ENCODE measurements at regions not wholly inside any gene's neighbourhood (a gene's known extent, or its start where the extent isn't known, plus 50 kb on each side); places are given as distances from the start of the nearest gene placed in this dataset.

GRCh38 chr12:126454581-126454980 lies 1389.3 kb downstream of the AACS start:
- H2BK120ac ChIP-seq (replicated peaks; ENCODE audit: low read depth, low read length), result no peak overlapping the region
- 0 out of 2 replicates have a peak overlapping the region, but pooled peaks have one; percentile 72 for H2BK20ac ChIP-seq (ENCODE audit: low read length)
- no peak overlapping the region; the same call in 1 of the 2 replicates for H3K18ac ChIP-seq (ENCODE audit: extremely low read depth, low read length)
- H3K79me2 ChIP-seq (ENCODE audit: control insufficient read depth in 1 of 2, insufficient read depth in 2 of 2, low read length in 2 of 2), result no peaks in the 10 kb centered on the region
- H3K4ac ChIP-seq (replicated peaks; ENCODE audit: insufficient read length, low read depth, low read length), result no peak overlapping the region
- CTCF ChIA-PET (ENCODE audit: partially characterized antibody), result interaction anchor here (1.5 kb wide), 1 partner anchor 294 kb away, joined by 4 read pairs; no protein-coding TSS in a partner anchor
- DNase-seq (ENCODE audit: low read depth in 1 of 2, low spot score in 2 of 2) (no peak), FAIRE-seq (no peak)
- no peak overlapping the region for H4K91ac ChIP-seq (replicated peaks; ENCODE audit: insufficient read length, low read length)
- no peak overlapping the region for H3K4me2 ChIP-seq (ENCODE audit: insufficient read depth in 1 of 2, low read depth in 2 of 2, low read length in 2 of 2)
- peak overlapping the region; percentile 92 for H2BK12ac ChIP-seq (ENCODE audit: low read depth, low read length)
- no peak overlapping the region for H3K56ac ChIP-seq (replicated peaks; ENCODE audit: insufficient read length, low read depth, low read length)
- 74% methylated on average over 3 of the region's 5 CpGs; no CpG with 5 or more reads in 1 of the 2 experiments for WGBS, 2 experiments (ENCODE audit: extremely low coverage in 1 of 2, insufficient coverage in 1 of 2, insufficient read length in 1 of 2, insufficient replicate concordance in 2 of 2, low coverage in 1 of 2, low lambda C conversion rate in 2 of 2, missing lambda C conversion rate in 1 of 2)
- H4K20me1 ChIP-seq (replicated peaks in 1 of 2; ENCODE audit: control insufficient read depth in 1 of 2, insufficient read depth in 2 of 2, low read length in 2 of 2), result no peaks in the 10 kb centered on the region
- H4K8ac ChIP-seq (ENCODE audit: extremely low read depth, insufficient read depth, low read length), result no peak overlapping the region
- POLR2A ChIA-PET (ENCODE audit: partially characterized antibody), result interaction anchor here (1.0 kb wide), 1 partner anchor 13 kb away, joined by 3 read pairs; no protein-coding TSS in a partner anchor
- H2BK5ac ChIP-seq (ENCODE audit: low read depth, low read length), result peak overlapping the region; percentile 54
- H3K4me1 ChIP-seq (replicated peaks in 1 of 4; ENCODE audit: control insufficient read depth in 3 of 4, insufficient read depth in 4 of 4, low read length in 3 of 4), result peaks cover 0 to 10% (median 5%) of the 10 kb centered on the region in 4 experiments; a peak in 4 of 7 replicates
- H3K36me3 ChIP-seq (ENCODE audit: control insufficient read depth in 2 of 4, insufficient read depth in 4 of 4, low read length in 3 of 4), result no peaks in the 10 kb centered on the region
- no peaks in the 10 kb centered on the region for H3K9me3 ChIP-seq (ENCODE audit: insufficient read depth in 2 of 2, low read depth in 1 of 2, low read length in 1 of 2)
- peak overlapping the region; percentile 99 for H2AFZ ChIP-seq (ENCODE audit: low read length)
- H3K79me1 ChIP-seq (ENCODE audit: low read depth, low read length), result no peaks in the 10 kb centered on the region
- H3K23ac ChIP-seq (ENCODE audit: insufficient read length), result no peak overlapping the region
- H2BK15ac ChIP-seq (ENCODE audit: low read length), result no peak overlapping the region
- H4K5ac ChIP-seq (ENCODE audit: insufficient read length, low read depth, low read length), result no peak overlapping the region
- no peaks in the 10 kb centered on the region for H3K23me2 ChIP-seq (ENCODE audit: low read depth, low read length)
- H2AK5ac ChIP-seq (ENCODE audit: low read depth, low read length), result no peak overlapping the region
- H3K9ac ChIP-seq (replicated peaks in 1 of 4; ENCODE audit: extremely low read depth in 1 of 4, low read depth in 3 of 4, low read length in 3 of 4), result no peak overlapping the region
- H3K27me3 ChIP-seq (replicated peaks in 1 of 4; ENCODE audit: control insufficient read depth in 3 of 4, extremely low read depth in 1 of 4, insufficient read depth in 3 of 4, low read length in 3 of 4), result no peaks in the 10 kb centered on the region; a peak in 1 of 7 replicates
- no peak overlapping the region for H3K27ac ChIP-seq (ENCODE audit: low read depth, low read length)
- no peak overlapping the region for H3K4me3 ChIP-seq (ENCODE audit: extremely low read depth in 1 of 4, insufficient read depth in 2 of 4, low read depth in 3 of 4, low read length in 4 of 4)
- H3K14ac ChIP-seq (ENCODE audit: insufficient read length), result no peak overlapping the region
- TF ChIP-seq, protein P1, sequence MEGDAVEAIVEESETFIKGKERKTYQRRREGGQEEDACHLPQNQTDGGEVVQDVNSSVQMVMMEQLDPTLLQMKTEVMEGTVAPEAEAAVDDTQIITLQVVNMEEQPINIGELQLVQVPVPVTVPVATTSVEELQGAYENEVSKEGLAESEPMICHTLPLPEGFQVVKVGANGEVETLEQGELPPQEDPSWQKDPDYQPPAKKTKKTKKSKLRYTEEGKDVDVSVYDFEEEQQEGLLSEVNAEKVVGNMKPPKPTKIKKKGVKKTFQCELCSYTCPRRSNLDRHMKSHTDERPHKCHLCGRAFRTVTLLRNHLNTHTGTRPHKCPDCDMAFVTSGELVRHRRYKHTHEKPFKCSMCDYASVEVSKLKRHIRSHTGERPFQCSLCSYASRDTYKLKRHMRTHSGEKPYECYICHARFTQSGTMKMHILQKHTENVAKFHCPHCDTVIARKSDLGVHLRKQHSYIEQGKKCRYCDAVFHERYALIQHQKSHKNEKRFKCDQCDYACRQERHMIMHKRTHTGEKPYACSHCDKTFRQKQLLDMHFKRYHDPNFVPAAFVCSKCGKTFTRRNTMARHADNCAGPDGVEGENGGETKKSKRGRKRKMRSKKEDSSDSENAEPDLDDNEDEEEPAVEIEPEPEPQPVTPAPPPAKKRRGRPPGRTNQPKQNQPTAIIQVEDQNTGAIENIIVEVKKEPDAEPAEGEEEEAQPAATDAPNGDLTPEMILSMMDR (IDR thresholded peaks at IDR 0.05; ENCODE audit: control extremely low read depth in 1 of 3, insufficient read depth in 1 of 3, low read depth in 1 of 3, low read length in 3 of 3), result no peak
- TF ChIP-seq NANOG (IDR thresholded peaks at IDR 0.05; ENCODE audit: insufficient read depth, low read depth, low read length, poor library complexity, severe bottlenecking) (no peak), GTF2F1 (IDR thresholded peaks at IDR 0.05; ENCODE audit: borderline replicate concordance, low read depth, low read length) (no peak), POLR2AphosphoS5 (IDR thresholded peaks at IDR 0.05; ENCODE audit: low read depth, low read length) (no peak), TAF1 (IDR thresholded peaks at IDR 0.05; ENCODE audit: low read depth, low read length) (no peak), RBBP5 (IDR thresholded peaks at IDR 0.05; ENCODE audit: borderline replicate concordance, low read depth, low read length) (no peak), CTBP2 (IDR thresholded peaks at IDR 0.05; ENCODE audit: borderline replicate concordance, insufficient read depth, insufficient read length, low read length) (no peak), TAF7 (optimal IDR thresholded peaks at IDR 0.05; ENCODE audit: borderline replicate concordance, low read depth, low read length) (no peak), TCF12 (IDR thresholded peaks at IDR 0.05; ENCODE audit: low read depth, low read length) (no peak), SIRT6 (IDR thresholded peaks at IDR 0.05; ENCODE audit: low read length) (no peak), BCL11A (IDR thresholded peaks at IDR 0.05; ENCODE audit: low read depth in 2 of 2, low read length in 2 of 2) (no peak)
- TF ChIP-seq, protein P2, sequence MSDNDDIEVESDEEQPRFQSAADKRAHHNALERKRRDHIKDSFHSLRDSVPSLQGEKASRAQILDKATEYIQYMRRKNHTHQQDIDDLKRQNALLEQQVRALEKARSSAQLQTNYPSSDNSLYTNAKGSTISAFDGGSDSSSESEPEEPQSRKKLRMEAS (IDR thresholded peaks at IDR 0.05), result no peak
